K562 (cell line): ENCODE measurements at regions not wholly inside any gene's neighbourhood (a gene's known extent, or its start where the extent isn't known, plus 50 kb on each side); places are given as distances from the start of the nearest gene placed in this dataset.

ENCODE experiments used
- ZBTB17 ChIP-seq: fragments of 450-650 bp; formaldehyde crosslinking; IDR thresholded peaks from 2 replicates; pipeline ENCODE4 v1.4.0; 2020; ENCODE audit warnings: mild to moderate bottlenecking
- ZC3H4 ChIP-seq: sonication (generic); formaldehyde crosslinking; IDR thresholded peaks from 2 replicates; pipeline ENCODE4 v1.9.0; 2021; ENCODE audit warnings: missing genetic modification reagents, borderline replicate concordance
- ZNF224 ChIP-seq: sonication (generic); formaldehyde crosslinking; IDR thresholded peaks from 2 replicates; pipeline ENCODE4 v1.8.0; 2022; ENCODE audit warnings: mild to moderate bottlenecking, missing genetic modification reagents
- ZNF444 ChIP-seq: fragments of 250-450 bp; sonication (Bioruptor Pico); IDR thresholded peaks from 2 replicates; pipeline ENCODE4 v1.4.0; 2020; ENCODE audit warnings: mild to moderate bottlenecking, moderate library complexity
- ZNF57 ChIP-seq: fragments of 450-650 bp; formaldehyde crosslinking; IDR thresholded peaks from 2 replicates; pipeline ENCODE4 v1.4.0; 2020; ENCODE audit warnings: mild to moderate bottlenecking, moderate library complexity
- TF ChIP-seq, protein P1 (sequence below): sonication (generic); formaldehyde crosslinking; IDR thresholded peaks from 2 replicates; pipeline ENCODE4 v1.9.0; 2022; ENCODE audit warnings: mild to moderate bottlenecking, missing genetic modification reagents
- TF ChIP-seq, protein P2 (sequence below): fragments of 450-650 bp; IDR thresholded peaks from 2 replicates; pipeline ENCODE4 v1.6.1; 2016; ENCODE audit warnings: mild to moderate bottlenecking, moderate library complexity
- TF ChIP-seq, protein P3 (sequence below): fragments of 450-650 bp; IDR thresholded peaks from 2 replicates; pipeline ENCODE4 v1.6.1; 2016; ENCODE audit warnings: low read depth

DNA sequence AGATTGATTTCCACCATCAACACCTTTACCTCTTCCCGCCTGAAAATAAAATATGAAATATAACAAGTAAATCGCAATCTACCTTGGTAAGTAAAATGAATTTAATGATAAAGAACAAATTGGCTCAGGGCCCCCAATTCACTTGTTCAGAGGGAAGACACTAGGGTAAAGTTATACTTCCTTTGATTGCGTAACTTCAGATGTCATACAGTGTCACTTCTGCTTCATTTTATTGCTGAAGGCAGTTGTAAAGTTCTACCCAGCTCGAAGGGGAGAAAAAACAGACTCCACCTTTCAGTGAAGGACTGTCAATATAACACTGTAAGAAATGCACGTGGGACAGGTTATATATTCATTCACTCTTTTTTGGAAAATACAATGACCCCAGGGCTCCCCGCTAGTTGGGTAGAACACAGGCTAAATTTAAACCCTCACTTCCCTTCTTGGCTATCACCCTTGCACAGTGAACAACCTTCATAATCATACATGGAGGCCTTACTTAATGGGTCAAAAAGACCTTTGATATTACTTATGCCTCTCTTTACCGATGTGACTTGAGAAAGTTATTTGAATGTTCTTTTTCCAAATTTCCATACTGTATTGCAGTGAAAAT lies 848.8 kb downstream of the MAT2B start (continued):
- TF ChIP-seq ZNF444 (CRISPR knock-in tag) (no peak), ZNF224 (CRISPR knock-in tag) (no peak), ZC3H4 (CRISPR knock-in tag) (no peak), ZNF57 (CRISPR knock-in tag) (no peak), ZBTB17 (CRISPR knock-in tag) (no peak)
- TF ChIP-seq, protein P1, sequence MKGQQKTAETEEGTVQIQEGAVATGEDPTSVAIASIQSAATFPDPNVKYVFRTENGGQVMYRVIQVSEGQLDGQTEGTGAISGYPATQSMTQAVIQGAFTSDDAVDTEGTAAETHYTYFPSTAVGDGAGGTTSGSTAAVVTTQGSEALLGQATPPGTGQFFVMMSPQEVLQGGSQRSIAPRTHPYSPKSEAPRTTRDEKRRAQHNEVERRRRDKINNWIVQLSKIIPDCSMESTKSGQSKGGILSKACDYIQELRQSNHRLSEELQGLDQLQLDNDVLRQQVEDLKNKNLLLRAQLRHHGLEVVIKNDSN (CRISPR knock-in tag): no peak
- TF ChIP-seq, protein P2, sequence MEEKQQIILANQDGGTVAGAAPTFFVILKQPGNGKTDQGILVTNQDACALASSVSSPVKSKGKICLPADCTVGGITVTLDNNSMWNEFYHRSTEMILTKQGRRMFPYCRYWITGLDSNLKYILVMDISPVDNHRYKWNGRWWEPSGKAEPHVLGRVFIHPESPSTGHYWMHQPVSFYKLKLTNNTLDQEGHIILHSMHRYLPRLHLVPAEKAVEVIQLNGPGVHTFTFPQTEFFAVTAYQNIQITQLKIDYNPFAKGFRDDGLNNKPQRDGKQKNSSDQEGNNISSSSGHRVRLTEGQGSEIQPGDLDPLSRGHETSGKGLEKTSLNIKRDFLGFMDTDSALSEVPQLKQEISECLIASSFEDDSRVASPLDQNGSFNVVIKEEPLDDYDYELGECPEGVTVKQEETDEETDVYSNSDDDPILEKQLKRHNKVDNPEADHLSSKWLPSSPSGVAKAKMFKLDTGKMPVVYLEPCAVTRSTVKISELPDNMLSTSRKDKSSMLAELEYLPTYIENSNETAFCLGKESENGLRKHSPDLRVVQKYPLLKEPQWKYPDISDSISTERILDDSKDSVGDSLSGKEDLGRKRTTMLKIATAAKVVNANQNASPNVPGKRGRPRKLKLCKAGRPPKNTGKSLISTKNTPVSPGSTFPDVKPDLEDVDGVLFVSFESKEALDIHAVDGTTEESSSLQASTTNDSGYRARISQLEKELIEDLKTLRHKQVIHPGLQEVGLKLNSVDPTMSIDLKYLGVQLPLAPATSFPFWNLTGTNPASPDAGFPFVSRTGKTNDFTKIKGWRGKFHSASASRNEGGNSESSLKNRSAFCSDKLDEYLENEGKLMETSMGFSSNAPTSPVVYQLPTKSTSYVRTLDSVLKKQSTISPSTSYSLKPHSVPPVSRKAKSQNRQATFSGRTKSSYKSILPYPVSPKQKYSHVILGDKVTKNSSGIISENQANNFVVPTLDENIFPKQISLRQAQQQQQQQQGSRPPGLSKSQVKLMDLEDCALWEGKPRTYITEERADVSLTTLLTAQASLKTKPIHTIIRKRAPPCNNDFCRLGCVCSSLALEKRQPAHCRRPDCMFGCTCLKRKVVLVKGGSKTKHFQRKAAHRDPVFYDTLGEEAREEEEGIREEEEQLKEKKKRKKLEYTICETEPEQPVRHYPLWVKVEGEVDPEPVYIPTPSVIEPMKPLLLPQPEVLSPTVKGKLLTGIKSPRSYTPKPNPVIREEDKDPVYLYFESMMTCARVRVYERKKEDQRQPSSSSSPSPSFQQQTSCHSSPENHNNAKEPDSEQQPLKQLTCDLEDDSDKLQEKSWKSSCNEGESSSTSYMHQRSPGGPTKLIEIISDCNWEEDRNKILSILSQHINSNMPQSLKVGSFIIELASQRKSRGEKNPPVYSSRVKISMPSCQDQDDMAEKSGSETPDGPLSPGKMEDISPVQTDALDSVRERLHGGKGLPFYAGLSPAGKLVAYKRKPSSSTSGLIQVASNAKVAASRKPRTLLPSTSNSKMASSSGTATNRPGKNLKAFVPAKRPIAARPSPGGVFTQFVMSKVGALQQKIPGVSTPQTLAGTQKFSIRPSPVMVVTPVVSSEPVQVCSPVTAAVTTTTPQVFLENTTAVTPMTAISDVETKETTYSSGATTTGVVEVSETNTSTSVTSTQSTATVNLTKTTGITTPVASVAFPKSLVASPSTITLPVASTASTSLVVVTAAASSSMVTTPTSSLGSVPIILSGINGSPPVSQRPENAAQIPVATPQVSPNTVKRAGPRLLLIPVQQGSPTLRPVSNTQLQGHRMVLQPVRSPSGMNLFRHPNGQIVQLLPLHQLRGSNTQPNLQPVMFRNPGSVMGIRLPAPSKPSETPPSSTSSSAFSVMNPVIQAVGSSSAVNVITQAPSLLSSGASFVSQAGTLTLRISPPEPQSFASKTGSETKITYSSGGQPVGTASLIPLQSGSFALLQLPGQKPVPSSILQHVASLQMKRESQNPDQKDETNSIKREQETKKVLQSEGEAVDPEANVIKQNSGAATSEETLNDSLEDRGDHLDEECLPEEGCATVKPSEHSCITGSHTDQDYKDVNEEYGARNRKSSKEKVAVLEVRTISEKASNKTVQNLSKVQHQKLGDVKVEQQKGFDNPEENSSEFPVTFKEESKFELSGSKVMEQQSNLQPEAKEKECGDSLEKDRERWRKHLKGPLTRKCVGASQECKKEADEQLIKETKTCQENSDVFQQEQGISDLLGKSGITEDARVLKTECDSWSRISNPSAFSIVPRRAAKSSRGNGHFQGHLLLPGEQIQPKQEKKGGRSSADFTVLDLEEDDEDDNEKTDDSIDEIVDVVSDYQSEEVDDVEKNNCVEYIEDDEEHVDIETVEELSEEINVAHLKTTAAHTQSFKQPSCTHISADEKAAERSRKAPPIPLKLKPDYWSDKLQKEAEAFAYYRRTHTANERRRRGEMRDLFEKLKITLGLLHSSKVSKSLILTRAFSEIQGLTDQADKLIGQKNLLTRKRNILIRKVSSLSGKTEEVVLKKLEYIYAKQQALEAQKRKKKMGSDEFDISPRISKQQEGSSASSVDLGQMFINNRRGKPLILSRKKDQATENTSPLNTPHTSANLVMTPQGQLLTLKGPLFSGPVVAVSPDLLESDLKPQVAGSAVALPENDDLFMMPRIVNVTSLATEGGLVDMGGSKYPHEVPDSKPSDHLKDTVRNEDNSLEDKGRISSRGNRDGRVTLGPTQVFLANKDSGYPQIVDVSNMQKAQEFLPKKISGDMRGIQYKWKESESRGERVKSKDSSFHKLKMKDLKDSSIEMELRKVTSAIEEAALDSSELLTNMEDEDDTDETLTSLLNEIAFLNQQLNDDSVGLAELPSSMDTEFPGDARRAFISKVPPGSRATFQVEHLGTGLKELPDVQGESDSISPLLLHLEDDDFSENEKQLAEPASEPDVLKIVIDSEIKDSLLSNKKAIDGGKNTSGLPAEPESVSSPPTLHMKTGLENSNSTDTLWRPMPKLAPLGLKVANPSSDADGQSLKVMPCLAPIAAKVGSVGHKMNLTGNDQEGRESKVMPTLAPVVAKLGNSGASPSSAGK: no peak
- TF ChIP-seq, protein P3, sequence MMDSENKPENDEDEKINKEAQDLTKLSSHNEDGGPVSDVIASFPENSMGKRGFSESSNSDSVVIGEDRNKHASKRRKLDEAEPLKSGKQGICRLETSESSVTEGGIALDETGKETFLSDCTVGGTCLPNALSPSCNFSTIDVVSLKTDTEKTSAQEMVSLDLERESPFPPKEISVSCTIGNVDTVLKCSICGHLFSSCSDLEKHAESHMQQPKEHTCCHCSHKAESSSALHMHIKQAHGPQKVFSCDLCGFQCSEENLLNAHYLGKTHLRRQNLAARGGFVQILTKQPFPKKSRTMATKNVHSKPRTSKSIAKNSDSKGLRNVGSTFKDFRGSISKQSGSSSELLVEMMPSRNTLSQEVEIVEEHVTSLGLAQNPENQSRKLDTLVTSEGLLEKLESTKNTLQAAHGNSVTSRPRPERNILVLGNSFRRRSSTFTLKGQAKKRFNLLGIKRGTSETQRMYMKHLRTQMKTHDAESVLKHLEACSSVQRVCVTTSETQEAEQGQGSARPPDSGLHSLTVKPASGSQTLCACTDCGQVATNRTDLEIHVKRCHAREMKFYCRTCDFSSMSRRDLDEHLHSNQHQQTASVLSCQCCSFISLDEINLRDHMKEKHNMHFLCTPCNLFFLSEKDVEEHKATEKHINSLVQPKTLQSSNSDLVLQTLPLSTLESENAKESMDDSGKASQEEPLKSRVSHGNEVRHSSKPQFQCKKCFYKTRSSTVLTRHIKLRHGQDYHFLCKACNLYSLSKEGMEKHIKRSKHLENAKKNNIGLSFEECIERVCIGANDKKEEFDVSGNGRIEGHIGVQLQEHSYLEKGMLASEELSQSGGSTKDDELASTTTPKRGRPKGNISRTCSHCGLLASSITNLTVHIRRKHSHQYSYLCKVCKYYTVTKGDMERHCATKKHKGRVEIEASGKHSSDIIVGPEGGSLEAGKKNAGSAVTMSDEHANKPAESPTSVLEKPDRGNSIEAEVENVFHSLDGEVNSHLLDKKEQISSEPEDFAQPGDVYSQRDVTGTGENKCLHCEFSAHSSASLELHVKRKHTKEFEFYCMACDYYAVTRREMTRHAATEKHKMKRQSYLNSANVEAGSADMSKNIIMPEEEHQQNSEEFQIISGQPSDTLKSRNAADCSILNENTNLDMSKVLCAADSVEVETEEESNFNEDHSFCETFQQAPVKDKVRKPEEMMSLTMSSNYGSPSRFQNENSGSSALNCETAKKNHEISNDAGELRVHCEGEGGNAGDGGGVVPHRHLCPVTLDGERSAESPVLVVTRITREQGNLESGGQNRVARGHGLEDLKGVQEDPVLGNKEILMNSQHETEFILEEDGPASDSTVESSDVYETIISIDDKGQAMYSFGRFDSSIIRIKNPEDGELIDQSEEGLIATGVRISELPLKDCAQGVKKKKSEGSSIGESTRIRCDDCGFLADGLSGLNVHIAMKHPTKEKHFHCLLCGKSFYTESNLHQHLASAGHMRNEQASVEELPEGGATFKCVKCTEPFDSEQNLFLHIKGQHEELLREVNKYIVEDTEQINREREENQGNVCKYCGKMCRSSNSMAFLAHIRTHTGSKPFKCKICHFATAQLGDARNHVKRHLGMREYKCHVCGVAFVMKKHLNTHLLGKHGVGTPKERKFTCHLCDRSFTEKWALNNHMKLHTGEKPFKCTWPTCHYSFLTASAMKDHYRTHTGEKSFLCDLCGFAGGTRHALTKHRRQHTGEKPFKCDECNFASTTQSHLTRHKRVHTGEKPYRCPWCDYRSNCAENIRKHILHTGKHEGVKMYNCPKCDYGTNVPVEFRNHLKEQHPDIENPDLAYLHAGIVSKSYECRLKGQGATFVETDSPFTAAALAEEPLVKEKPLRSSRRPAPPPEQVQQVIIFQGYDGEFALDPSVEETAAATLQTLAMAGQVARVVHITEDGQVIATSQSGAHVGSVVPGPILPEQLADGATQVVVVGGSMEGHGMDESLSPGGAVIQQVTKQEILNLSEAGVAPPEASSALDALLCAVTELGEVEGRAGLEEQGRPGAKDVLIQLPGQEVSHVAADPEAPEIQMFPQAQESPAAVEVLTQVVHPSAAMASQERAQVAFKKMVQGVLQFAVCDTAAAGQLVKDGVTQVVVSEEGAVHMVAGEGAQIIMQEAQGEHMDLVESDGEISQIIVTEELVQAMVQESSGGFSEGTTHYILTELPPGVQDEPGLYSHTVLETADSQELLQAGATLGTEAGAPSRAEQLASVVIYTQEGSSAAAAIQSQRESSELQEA: no peak
